ENCODE measurements at regions not wholly inside any gene's neighbourhood (a gene's known extent, or its start where the extent isn't known, plus 50 kb on each side); places are given as distances from the start of the nearest gene placed in this dataset.

DNA sequence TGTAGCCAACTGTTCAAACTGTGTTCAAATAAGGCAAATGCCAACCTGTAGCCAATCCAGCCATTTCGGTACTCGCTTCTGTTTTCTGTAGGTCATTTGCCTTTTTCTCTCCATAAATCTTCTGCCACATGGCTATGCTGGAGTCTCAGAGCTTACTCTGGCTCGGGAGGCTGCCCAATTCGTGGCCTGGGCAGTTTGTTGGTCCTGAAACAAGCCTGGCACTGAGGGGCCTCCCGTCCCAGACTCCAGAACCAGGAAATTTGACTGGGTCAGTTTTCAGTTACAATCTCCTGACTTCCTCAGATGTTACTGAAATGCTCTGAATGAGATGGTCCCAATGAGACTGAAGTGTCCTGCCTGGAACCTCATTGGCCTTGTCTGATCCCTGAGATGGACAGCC lies 120.8 kb upstream of the NPAS2 start:
- Histone ChIP-seq H3K27ac (ENCODE audit: low read depth, low read length, poor library complexity, severe bottlenecking) (no peak overlapping the region), H3K79me2 (ENCODE audit: insufficient read depth, low read length) (no peaks in the 10 kb centered on the region), H3K27me3 (ENCODE audit: insufficient read depth, low read length) (no peaks in the 10 kb centered on the region), H3K9me2 (ENCODE audit: low read depth, low read length) (no peaks in the 10 kb centered on the region), H2AFZ (ENCODE audit: low read length) (no peak overlapping the region), H3K4me1 (ENCODE audit: insufficient read depth, low read length, severe bottlenecking) (no peaks in the 10 kb centered on the region), H3K4me3 (ENCODE audit: low read depth, low read length, poor library complexity, severe bottlenecking) (no peak overlapping the region), H3K36me3 (ENCODE audit: insufficient read depth, low read length) (no peaks in the 10 kb centered on the region), H3K9ac (ENCODE audit: low read length) (no peak overlapping the region), H4K20me1 (ENCODE audit: insufficient read depth, low read length) (no peaks in the 10 kb centered on the region), H3K9me3 (ENCODE audit: low read length) (0 out of 2 replicates have a peak, but pooled peaks cover 3% of the 10 kb centered on the region), H3F3A (ENCODE audit: insufficient read depth, low read length) (no peaks in the 10 kb centered on the region), H3K4me2 (ENCODE audit: low read length) (no peak overlapping the region)
- TF ChIP-seq EZH2 (IDR thresholded peaks at IDR 0.05; ENCODE audit: borderline replicate concordance, low read length) (no peak), CTCF (IDR thresholded peaks at IDR 0.05; ENCODE audit: low read length) (no peak)

DNA sequence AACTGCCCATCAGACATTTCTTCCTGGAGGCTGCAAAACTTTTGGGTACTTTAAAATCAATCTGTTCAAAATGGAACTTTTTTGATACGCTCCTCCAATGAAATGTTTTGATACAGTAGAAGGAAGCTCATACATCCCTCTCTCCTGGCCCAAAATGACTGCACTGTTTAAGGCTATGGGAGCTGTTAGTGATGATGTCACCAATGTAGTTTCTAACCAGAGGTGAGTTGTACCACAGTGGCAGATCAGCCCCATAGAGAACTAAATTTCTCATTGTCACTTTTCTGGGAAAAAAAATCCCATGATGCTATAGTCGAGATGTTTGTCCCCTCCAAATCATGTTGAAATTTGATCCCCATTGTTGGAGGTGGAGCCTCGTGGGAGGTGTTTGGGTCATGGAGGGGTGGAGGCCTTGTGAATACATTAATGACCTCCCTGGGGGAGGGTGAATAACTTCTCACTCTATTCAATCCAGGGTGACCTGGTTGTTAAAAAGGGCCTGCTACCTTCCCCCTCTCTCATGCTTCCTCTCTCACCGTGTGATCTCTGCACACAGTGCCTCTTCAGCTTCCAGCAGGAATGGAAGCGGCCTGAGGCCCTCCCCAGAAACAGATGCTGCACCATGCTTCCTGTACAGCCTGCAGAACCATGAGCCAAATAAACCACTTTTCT lies 117.4 kb upstream of the NPAS2 start:
- Histone ChIP-seq H3K4me3 (ENCODE audit: low read depth, low read length, poor library complexity, severe bottlenecking) (no peak overlapping the region), H2AFZ (ENCODE audit: low read length) (no peak overlapping the region), H3K4me1 (ENCODE audit: insufficient read depth, low read length, severe bottlenecking) (no peaks in the 10 kb centered on the region), H3K9me3 (ENCODE audit: low read length) (0 out of 2 replicates have a peak, but pooled peaks cover 3% of the 10 kb centered on the region), H3F3A (ENCODE audit: insufficient read depth, low read length) (no peaks in the 10 kb centered on the region), H3K27ac (ENCODE audit: low read depth, low read length, poor library complexity, severe bottlenecking) (no peak overlapping the region), H3K79me2 (ENCODE audit: insufficient read depth, low read length) (no peaks in the 10 kb centered on the region), H3K36me3 (ENCODE audit: insufficient read depth, low read length) (no peaks in the 10 kb centered on the region), H3K9me2 (ENCODE audit: low read depth, low read length) (no peaks in the 10 kb centered on the region), H4K20me1 (ENCODE audit: insufficient read depth, low read length) (no peaks in the 10 kb centered on the region), H3K9ac (ENCODE audit: low read length) (no peak overlapping the region), H3K4me2 (ENCODE audit: low read length) (no peak overlapping the region), H3K27me3 (ENCODE audit: insufficient read depth, low read length) (peaks cover 4% of the 10 kb centered on the region; the same call in 1 of the 2 replicates)
- TF ChIP-seq EZH2 (IDR thresholded peaks at IDR 0.05; ENCODE audit: borderline replicate concordance, low read length): no peak
- TF ChIP-seq CTCF (IDR thresholded peaks at IDR 0.05; ENCODE audit: low read length): no peak

- no peaks in the 10 kb centered on the region for H4K20me1 ChIP-seq (ENCODE audit: insufficient read depth, low read length)
- no peaks in the 10 kb centered on the region for H3K36me3 ChIP-seq (ENCODE audit: insufficient read depth, low read length)
- no peaks in the 10 kb centered on the region for H3K9me3 ChIP-seq (ENCODE audit: low read length)
- no peak overlapping the region for H3K27ac ChIP-seq (ENCODE audit: low read depth, low read length, poor library complexity, severe bottlenecking)
- no peaks in the 10 kb centered on the region for H3K9me2 ChIP-seq (ENCODE audit: low read depth, low read length)
- no peaks in the 10 kb centered on the region for H3K4me1 ChIP-seq (ENCODE audit: insufficient read depth, low read length, severe bottlenecking)
- H3F3A ChIP-seq (ENCODE audit: insufficient read depth, low read length): no peaks in the 10 kb centered on the region
- no peak overlapping the region for H3K4me2 ChIP-seq (ENCODE audit: low read length)
- no peaks in the 10 kb centered on the region for H3K79me2 ChIP-seq (ENCODE audit: insufficient read depth, low read length)
- peaks cover 4% of the 10 kb centered on the region; the same call in 1 of the 2 replicates for H3K27me3 ChIP-seq (ENCODE audit: insufficient read depth, low read length)
- H3K9ac ChIP-seq (ENCODE audit: low read length): no peak overlapping the region
- H3K4me3 ChIP-seq (ENCODE audit: low read depth, low read length, poor library complexity, severe bottlenecking): no peak overlapping the region
- no peak for TF ChIP-seq CTCF (IDR thresholded peaks at IDR 0.05; ENCODE audit: low read length)
- H2AFZ ChIP-seq (ENCODE audit: low read length): no peak overlapping the region
Observed at GRCh38 chr2:100703213-100703612, 116.7 kb upstream of the NPAS2 start.

All from OCI-LY1 (cell line).